Uterus (tissue), 2 donors: ENCODE measurements at regions not wholly inside any gene's neighbourhood (a gene's known extent, or its start where the extent isn't known, plus 50 kb on each side); places are given as distances from the start of the nearest gene placed in this dataset.

Source experiments
- POLR2A ChIP-seq, 2 donors: fragments of 450-650 bp; IDR thresholded peaks; one replicate each; pipeline ENCODE4 v1.6.1; 2016; ENCODE audit warnings: antibody characterized with exemption in 2 of 2, mild to moderate bottlenecking in 1 of 2, moderate library complexity in 1 of 2
- TF ChIP-seq, protein P1 (sequence below), 4 experiments: fragments of 200-600 bp in 2 of 4; fragments of 450-650 bp in 2 of 4; sonication (generic) in 2 of 4; IDR thresholded peaks; one replicate each; pipeline ENCODE4 v1.5.1; 2016 to 2019; ENCODE audit warnings: antibody characterized with exemption in 4 of 4, mild to moderate bottlenecking in 2 of 4, moderate library complexity in 1 of 4

DNA sequence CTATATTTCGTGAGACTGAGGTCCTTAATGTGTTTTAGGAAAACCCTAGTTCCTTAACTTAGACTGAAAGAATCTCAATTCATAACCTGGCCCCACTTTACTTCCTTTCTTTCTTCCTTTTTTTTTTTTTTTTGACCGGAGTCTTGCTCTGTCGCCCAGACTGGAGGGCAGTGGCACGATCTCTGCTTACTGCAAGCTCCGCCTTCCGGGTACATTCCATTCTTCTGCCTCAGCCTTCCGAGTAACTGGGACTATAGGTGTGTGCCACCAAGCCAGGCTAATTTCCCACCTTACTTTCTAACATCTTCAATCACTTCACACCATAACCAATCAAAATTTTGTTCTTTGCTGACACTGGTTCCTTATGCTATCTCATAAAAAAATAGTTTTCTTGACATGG, 2097.0 kb downstream of the PCDH9 start:
- TF ChIP-seq, protein P1, sequence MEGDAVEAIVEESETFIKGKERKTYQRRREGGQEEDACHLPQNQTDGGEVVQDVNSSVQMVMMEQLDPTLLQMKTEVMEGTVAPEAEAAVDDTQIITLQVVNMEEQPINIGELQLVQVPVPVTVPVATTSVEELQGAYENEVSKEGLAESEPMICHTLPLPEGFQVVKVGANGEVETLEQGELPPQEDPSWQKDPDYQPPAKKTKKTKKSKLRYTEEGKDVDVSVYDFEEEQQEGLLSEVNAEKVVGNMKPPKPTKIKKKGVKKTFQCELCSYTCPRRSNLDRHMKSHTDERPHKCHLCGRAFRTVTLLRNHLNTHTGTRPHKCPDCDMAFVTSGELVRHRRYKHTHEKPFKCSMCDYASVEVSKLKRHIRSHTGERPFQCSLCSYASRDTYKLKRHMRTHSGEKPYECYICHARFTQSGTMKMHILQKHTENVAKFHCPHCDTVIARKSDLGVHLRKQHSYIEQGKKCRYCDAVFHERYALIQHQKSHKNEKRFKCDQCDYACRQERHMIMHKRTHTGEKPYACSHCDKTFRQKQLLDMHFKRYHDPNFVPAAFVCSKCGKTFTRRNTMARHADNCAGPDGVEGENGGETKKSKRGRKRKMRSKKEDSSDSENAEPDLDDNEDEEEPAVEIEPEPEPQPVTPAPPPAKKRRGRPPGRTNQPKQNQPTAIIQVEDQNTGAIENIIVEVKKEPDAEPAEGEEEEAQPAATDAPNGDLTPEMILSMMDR (IDR thresholded peaks at IDR 0.05) = no peak
- no peak for TF ChIP-seq POLR2A (IDR thresholded peaks at IDR 0.05)
